ENCODE measurements at regions not wholly inside any gene's neighbourhood (a gene's known extent, or its start where the extent isn't known, plus 50 kb on each side); places are given as distances from the start of the nearest gene placed in this dataset.

- TF ChIP-seq, protein P1, sequence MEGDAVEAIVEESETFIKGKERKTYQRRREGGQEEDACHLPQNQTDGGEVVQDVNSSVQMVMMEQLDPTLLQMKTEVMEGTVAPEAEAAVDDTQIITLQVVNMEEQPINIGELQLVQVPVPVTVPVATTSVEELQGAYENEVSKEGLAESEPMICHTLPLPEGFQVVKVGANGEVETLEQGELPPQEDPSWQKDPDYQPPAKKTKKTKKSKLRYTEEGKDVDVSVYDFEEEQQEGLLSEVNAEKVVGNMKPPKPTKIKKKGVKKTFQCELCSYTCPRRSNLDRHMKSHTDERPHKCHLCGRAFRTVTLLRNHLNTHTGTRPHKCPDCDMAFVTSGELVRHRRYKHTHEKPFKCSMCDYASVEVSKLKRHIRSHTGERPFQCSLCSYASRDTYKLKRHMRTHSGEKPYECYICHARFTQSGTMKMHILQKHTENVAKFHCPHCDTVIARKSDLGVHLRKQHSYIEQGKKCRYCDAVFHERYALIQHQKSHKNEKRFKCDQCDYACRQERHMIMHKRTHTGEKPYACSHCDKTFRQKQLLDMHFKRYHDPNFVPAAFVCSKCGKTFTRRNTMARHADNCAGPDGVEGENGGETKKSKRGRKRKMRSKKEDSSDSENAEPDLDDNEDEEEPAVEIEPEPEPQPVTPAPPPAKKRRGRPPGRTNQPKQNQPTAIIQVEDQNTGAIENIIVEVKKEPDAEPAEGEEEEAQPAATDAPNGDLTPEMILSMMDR (IDR thresholded peaks at IDR 0.05 in 4 of 5, conservative IDR thresholded peaks at IDR 0.05 in 1 of 5) = no peak
- no peak for TF ChIP-seq POLR2A (IDR thresholded peaks at IDR 0.05)
These were observed 112.5 kb downstream of the EFEMP1 start for GRCh38 chr2:55811048-55811447.

Data from gastrocnemius medialis (tissue), 4 donors.